H1 (cell line): ENCODE measurements at regions not wholly inside any gene's neighbourhood (a gene's known extent, or its start where the extent isn't known, plus 50 kb on each side); places are given as distances from the start of the nearest gene placed in this dataset.

Source experiments
- CTCF ChIA-PET: fragments of 300-600 bp; sonication (Branson Sonifier 250); formaldehyde crosslinking; loops from one replicate; lab custom pipeline; 2021; ENCODE audit not compliant: partially characterized antibody; lab: Charles Lee
- POLR2A ChIA-PET: fragments of 300-600 bp; sonication (Branson Sonifier 250); formaldehyde crosslinking; loops from one replicate; lab custom pipeline; 2021; ENCODE audit warnings: inconsistent platforms; ENCODE audit not compliant: partially characterized antibody; lab: Charles Lee
- DNase-seq, 2 experiments: peaks; one replicate each; pipeline versions ENCODE4 v3.0.0 to v3.0.0-alpha.2; 2010 to 2022; ENCODE audit warnings: low spot score in 2 of 2, low read depth in 1 of 2, mixed read lengths in 1 of 2
- FAIRE-seq: peaks from 2 replicates; lab custom pipeline; 2011; peaks lifted over from hg19 to GRCh38; lab: Jason Lieb, UNC
- H2AFZ ChIP-seq: 2 replicates; pipeline ENCODE4 v1.8.1; 2012; ENCODE audit warnings: low read length, inconsistent platforms
- H2AK5ac ChIP-seq: 2 replicates; pipeline ENCODE4 v1.6.1; 2013; ENCODE audit warnings: low read depth, low read length
- H2BK120ac ChIP-seq: replicated peaks from 2 replicates; pipeline ENCODE3; 2013; ENCODE audit warnings: low read depth, low read length, inconsistent platforms
- H2BK12ac ChIP-seq: 2 replicates; pipeline ENCODE4 v1.6.1; 2013; ENCODE audit warnings: low read depth, low read length
- H2BK15ac ChIP-seq: 2 replicates; pipeline ENCODE4 v1.6.1; 2013; ENCODE audit warnings: low read length
- H2BK20ac ChIP-seq: 2 replicates; pipeline ENCODE4 v1.6.1; 2013; ENCODE audit warnings: low read length
- H2BK5ac ChIP-seq: 2 replicates; pipeline ENCODE4 v1.6.1; 2013; ENCODE audit warnings: low read depth, low read length
- H3K14ac ChIP-seq: 2 replicates; pipeline ENCODE4 v1.6.1; 2013; ENCODE audit warnings: inconsistent platforms; ENCODE audit not compliant: insufficient read length
- H3K18ac ChIP-seq: 2 replicates; pipeline ENCODE4 v1.6.1; 2013; ENCODE audit warnings: low read length; ENCODE audit errors: extremely low read depth
- H3K23ac ChIP-seq: 2 replicates; pipeline ENCODE4 v1.6.1; 2013; ENCODE audit warnings: inconsistent platforms; ENCODE audit not compliant: insufficient read length
- H3K23me2 ChIP-seq: 2 replicates; pipeline ENCODE4 v1.6.1; 2013; ENCODE audit warnings: low read depth, low read length
- H3K27ac ChIP-seq: 2 replicates; pipeline ENCODE4 v1.6.1; 2011; ENCODE audit warnings: low read depth, low read length, inconsistent platforms
- H3K27me3 ChIP-seq, 4 experiments: replicated peaks in 1 of 4; 1 replicate in 1 of 4; 2 replicates in 3 of 4; pipeline versions ENCODE4 v1.6.1 to v1.8.1; 2011 to 2013; ENCODE audit warnings: low read length in 3 of 4, mild to moderate bottlenecking in 3 of 4, inconsistent platforms in 2 of 4, mixed read lengths in 2 of 4, moderate library complexity in 1 of 4; ENCODE audit not compliant: control insufficient read depth in 3 of 4, insufficient read depth in 3 of 4; ENCODE audit errors: extremely low read depth in 1 of 4
- H3K36me3 ChIP-seq, 4 experiments: 2 replicates each; pipeline versions ENCODE4 v1.6.1 to v1.8.1; 2011 to 2013; ENCODE audit warnings: mild to moderate bottlenecking in 4 of 4, low read length in 3 of 4, moderate library complexity in 2 of 4, control low read depth in 1 of 4, inconsistent platforms in 1 of 4; ENCODE audit not compliant: insufficient read depth in 4 of 4, control insufficient read depth in 2 of 4
- H3K4ac ChIP-seq: replicated peaks from 2 replicates; pipeline ENCODE3; 2013; ENCODE audit warnings: low read length, low read depth, mixed read lengths, inconsistent platforms; ENCODE audit not compliant: insufficient read length
- H3K4me1 ChIP-seq, 4 experiments: replicated peaks in 1 of 4; 1 replicate in 1 of 4; 2 replicates in 3 of 4; pipeline versions ENCODE4 v1.6.1 to v1.8.1; 2011 to 2013; ENCODE audit warnings: low read length in 3 of 4, inconsistent platforms in 2 of 4, mixed read lengths in 1 of 4; ENCODE audit not compliant: insufficient read depth in 4 of 4, control insufficient read depth in 3 of 4
- H3K4me2 ChIP-seq, 2 experiments: 2 replicates each; pipeline versions ENCODE4 v1.6.1 to v1.8.1; 2011 to 2013; ENCODE audit warnings: low read depth in 2 of 2, low read length in 2 of 2, control low read depth in 1 of 2, inconsistent platforms in 1 of 2, mild to moderate bottlenecking in 1 of 2; ENCODE audit not compliant: insufficient read depth in 1 of 2
- H3K4me3 ChIP-seq, 4 experiments: fragments of 200-600, 300-600 bp in 1 of 4; sonication (generic), shearing (Covaris generic), sonication (Bioruptor Twin) in 1 of 4; 2 replicates each; pipeline versions ENCODE4 v1.5.1 to v1.8.1; 2011 to 2016; ENCODE audit warnings: low read length in 4 of 4, low read depth in 3 of 4, control low read depth in 2 of 4, inconsistent platforms in 2 of 4, mild to moderate bottlenecking in 2 of 4, mixed read lengths in 1 of 4, moderate library complexity in 1 of 4; ENCODE audit not compliant: insufficient read depth in 2 of 4; ENCODE audit errors: extremely low read depth in 1 of 4
- H3K56ac ChIP-seq: replicated peaks from 2 replicates; pipeline ENCODE3; 2013; ENCODE audit warnings: low read depth, mild to moderate bottlenecking, mixed read lengths, low read length, inconsistent platforms; ENCODE audit not compliant: insufficient read length
- H3K79me1 ChIP-seq: 2 replicates; pipeline ENCODE4 v1.6.1; 2013; ENCODE audit warnings: low read depth, low read length, control low read depth
- H3K79me2 ChIP-seq, 2 experiments: 2 replicates each; pipeline versions ENCODE4 v1.6.1 to v1.8.1; 2012 to 2013; ENCODE audit warnings: low read length in 2 of 2, mild to moderate bottlenecking in 2 of 2, inconsistent platforms in 1 of 2; ENCODE audit not compliant: insufficient read depth in 2 of 2, control insufficient read depth in 1 of 2
- H3K9ac ChIP-seq, 4 experiments: replicated peaks in 1 of 4; 1 replicate in 1 of 4; 2 replicates in 3 of 4; pipeline versions ENCODE4 v1.6.1 to v1.8.1; 2011 to 2013; ENCODE audit warnings: low read depth in 3 of 4, low read length in 3 of 4, control low read depth in 2 of 4, mild to moderate bottlenecking in 2 of 4, moderate library complexity in 2 of 4, inconsistent platforms in 1 of 4; ENCODE audit errors: extremely low read depth in 1 of 4
- H3K9me3 ChIP-seq, 2 experiments: 2 replicates each; pipeline versions ENCODE4 v1.6.1 to v1.8.1; 2012 to 2013; ENCODE audit warnings: mild to moderate bottlenecking in 2 of 2, moderate library complexity in 2 of 2, control low read depth in 1 of 2, inconsistent platforms in 1 of 2, low read depth in 1 of 2, low read length in 1 of 2, mixed read lengths in 1 of 2; ENCODE audit not compliant: insufficient read depth in 2 of 2
- H4K20me1 ChIP-seq, 2 experiments: replicated peaks in 1 of 2; 2 replicates each; pipeline versions ENCODE3 to v1.8.1; 2011 to 2013; ENCODE audit warnings: inconsistent platforms in 2 of 2, low read length in 2 of 2, mild to moderate bottlenecking in 1 of 2; ENCODE audit not compliant: insufficient read depth in 2 of 2, control insufficient read depth in 1 of 2
- H4K5ac ChIP-seq: 2 replicates; pipeline ENCODE4 v1.6.1; 2013; ENCODE audit warnings: low read length, low read depth, mixed read lengths, inconsistent platforms; ENCODE audit not compliant: insufficient read length
- H4K8ac ChIP-seq: 2 replicates; pipeline ENCODE4 v1.8.0; 2013; ENCODE audit warnings: mild to moderate bottlenecking, moderate library complexity, low read length, inconsistent platforms; ENCODE audit not compliant: insufficient read depth; ENCODE audit errors: extremely low read depth
- H4K91ac ChIP-seq: replicated peaks from 2 replicates; pipeline ENCODE3; 2013; ENCODE audit warnings: low read length, mixed read lengths, inconsistent platforms; ENCODE audit not compliant: insufficient read length
- KDM1A ChIP-seq: fragments of 200-600, 300-600 bp; sonication (generic); IDR thresholded peaks from 2 replicates; pipeline ENCODE4 v1.7.1; 2016; ENCODE audit warnings: mild to moderate bottlenecking, low read length, borderline replicate concordance
- SP2 ChIP-seq: IDR thresholded peaks from 2 replicates; pipeline ENCODE4 v1.6.1; 2012; ENCODE audit warnings: mild to moderate bottlenecking, low read length, inconsistent platforms
- WGBS, 2 experiments: shearing (Covaris generic) in 1 of 2; methylation state at CpG; one replicate each; pipeline versions ENCODE4 v1.1.6 to v1.1.7; 2013 to 2015; ENCODE audit warnings: low lambda C conversion rate in 2 of 2, mixed read lengths in 2 of 2, inconsistent platforms in 1 of 2, low coverage in 1 of 2, missing lambda C conversion rate in 1 of 2; ENCODE audit not compliant: insufficient replicate concordance in 2 of 2, insufficient coverage in 1 of 2, insufficient read length in 1 of 2; ENCODE audit errors: extremely low coverage in 1 of 2, missing lambda C conversion rate in 1 of 2; 5-methylcytosine and 5-hydroxymethylcytosine counted together

GRCh38 chr1:25018943-25019336 lies 88.9 kb upstream of the RUNX3 start:
- Histone ChIP-seq H3K23me2 (0 out of 2 replicates have a peak, but pooled peaks cover 5% of the 10 kb centered on the region), H3K36me3 (no peaks in the 10 kb centered on the region), H3K4me1 (peaks cover 0 to 14% (median 8%) of the 10 kb centered on the region in 4 experiments; a peak in 6 of 7 replicates), H4K5ac (no peak overlapping the region), H3K79me2 (no peaks in the 10 kb centered on the region), H3K9me3 (no peaks in the 10 kb centered on the region), H2AFZ (no peak overlapping the region), H2BK15ac (no peak overlapping the region), H4K91ac (no peak overlapping the region), H3K14ac (no peak overlapping the region), H4K8ac (no peak overlapping the region; the same call in 1 of the 2 replicates), H2BK120ac (no peak overlapping the region), H2BK20ac (no peak overlapping the region), H3K4me2 (no peak overlapping the region; a peak in 1 of 4 replicates), H3K4ac (peak overlapping the region; percentile 53), H3K56ac (no peak overlapping the region), H3K27me3 (no peaks in the 10 kb centered on the region; a peak in 1 of 7 replicates), H3K4me3 (no peak overlapping the region), H2AK5ac (0 out of 2 replicates have a peak overlapping the region, but pooled peaks have one; percentile 24), H3K79me1 (no peaks in the 10 kb centered on the region), H3K27ac (no peak overlapping the region), H3K9ac (no peak overlapping the region), H3K23ac (no peak overlapping the region), H4K20me1 (peaks cover 0 to 5% of the 10 kb centered on the region in 2 experiments), H3K18ac (no peak overlapping the region; the same call in 1 of the 2 replicates), H2BK5ac (no peak overlapping the region), H2BK12ac (no peak overlapping the region)
- DNase-seq (no peak), FAIRE-seq (no peak)
- ChIA-PET CTCF (interaction anchor here (0.8 to 1.3 kb wide), 4 partner anchors 9 to 109 kb away, joined by 3 to 6 read pairs (median 4); no protein-coding TSS in a partner anchor), POLR2A (interaction anchor here (0.6 to 2.3 kb wide), 2 partner anchors 9 to 127 kb away, joined by 3 to 6 read pairs; no protein-coding TSS in a partner anchor)
- 90% methylated on average over 5 of the region's 5 CpGs; no CpG with 5 or more reads in 1 of the 2 experiments for WGBS, 2 experiments
- TF ChIP-seq SP2: no peak
- peak; percentile 85; the same call in 1 of the 2 replicates for TF ChIP-seq KDM1A
